Activated CD4-positive, alpha-beta T cell treated with anti-CD3 and anti-CD28 coated beads for 4 hours (primary cell): ENCODE measurements at regions not wholly inside any gene's neighbourhood (a gene's known extent, or its start where the extent isn't known, plus 50 kb on each side); places are given as distances from the start of the nearest gene placed in this dataset.
"Not testable (repeated sequence)": the region's sequence is repeated elsewhere in the genome, so short reads cannot be mapped to it uniquely, and the experiment has no call there.

ENCODE experiments used
- DNase-seq, 2 donors: peaks; one replicate each; pipeline ENCODE4 v3.0.0-alpha.2; 2020

DNA sequence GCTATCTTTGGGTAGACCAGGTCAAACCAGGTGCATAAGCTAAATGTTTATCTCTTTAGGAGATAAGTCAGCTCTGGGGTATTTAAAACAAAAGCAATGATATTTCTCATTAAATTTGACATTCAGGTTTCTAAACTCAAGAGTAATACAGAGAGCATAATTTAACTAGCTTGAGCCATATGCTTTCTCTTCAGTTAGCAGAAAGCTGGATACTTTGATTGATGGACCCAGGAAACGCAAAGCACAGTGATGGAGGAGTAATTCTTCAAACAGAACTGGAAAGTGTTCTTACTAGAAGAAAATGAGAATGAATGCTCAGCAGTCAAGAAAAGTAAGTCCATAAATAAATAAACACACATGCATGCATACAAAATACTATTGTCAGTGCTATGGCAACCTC, 885.7 kb upstream of the RAG2 start:
- no peak for DNase-seq

DNA sequence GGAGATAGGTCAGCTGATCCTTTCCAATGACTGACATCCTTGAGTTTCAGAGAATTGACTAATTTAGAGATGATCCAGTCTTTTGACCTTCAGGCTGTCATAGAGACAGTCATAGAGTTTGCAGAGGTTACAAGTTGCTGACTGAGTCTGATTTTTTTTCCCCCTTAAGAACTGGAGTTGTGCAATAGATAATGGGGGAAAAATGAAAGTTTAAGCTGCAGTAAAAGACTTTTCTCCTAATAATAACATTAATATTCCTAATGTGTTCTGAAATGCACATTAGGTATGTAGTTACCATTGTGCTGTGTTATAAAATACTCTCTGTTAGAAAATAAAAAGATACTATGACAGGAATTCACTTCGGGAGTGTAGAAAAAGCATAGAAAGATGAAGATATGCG, 876.9 kb upstream of the RAG2 start:
- no peak for DNase-seq

DNA sequence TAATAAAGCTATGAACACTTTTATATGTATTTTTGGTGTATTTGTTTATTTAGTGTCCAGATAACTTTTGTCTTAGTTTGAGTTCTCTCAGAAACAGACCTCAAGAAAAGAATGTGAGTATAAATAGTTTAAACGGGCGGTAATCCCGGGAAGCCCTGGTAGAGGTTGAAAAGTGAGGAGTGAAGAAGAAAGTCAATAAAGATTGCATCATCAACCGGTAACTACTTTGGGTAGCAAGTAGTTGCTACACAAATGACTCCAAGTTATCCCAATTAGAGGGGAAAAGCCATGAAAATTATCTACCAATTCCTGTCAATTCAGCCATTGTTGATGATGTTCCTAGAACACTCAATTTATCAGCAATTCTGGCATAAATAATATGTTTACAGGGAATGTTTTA, 870.3 kb upstream of the RAG2 start:
- DNase-seq: no peak

DNA sequence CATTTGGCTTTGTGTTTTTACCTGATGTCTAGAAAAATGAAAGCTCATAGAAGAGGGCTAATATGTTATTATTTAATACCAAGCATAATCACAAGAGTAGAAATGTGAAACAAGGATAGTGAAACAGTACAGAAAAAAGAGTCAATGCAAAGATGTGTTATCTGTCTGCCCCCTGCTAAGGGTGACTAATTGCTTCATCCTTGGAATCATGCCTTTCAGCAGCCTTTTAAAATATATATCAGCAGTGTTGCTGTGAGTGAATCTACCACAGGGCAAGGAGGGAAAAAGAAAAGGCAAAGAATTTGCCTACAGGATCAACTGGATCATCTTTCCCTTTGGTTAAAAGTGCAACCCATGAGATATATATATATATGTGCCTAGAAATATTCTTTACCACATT, 867.2 kb upstream of the RAG2 start:
- no peak for DNase-seq

DNA sequence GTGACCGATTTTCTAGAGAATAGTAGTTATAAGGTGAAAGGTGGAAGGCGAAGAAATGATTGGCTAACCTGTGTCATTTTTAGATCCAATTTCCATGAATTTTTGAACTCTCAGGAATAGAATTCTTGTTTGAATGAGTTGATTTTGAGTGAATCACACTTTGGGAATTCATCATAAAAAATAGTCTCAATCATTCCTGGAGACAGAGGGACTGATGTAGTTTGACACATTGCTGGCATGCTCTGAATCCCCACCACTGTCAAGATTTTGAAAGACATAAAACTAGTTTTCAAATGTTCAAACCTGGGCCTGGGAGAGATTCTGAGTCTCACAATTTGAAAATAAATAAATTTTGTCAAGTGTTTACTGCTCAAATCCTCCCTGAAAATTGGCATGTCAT, 861.4 kb upstream of the RAG2 start:
- DNase-seq: no peak

DNA sequence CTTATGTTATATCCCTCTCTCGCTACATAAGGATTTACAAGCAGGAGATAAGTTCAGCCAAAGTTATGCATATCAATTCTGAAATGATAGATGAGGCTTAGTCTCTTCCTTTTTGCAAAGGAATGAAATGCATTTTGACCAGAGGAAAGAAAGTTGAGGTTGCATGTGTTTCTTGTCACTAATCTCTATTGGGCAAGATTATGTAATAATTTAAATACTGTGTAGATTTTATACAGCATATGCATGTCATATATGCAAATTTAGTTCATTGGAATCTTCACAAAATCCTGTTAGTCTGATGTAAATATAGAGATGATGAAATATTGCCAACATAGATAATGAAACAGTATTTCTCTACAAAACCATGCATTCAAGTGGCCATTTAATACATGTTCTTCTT, 858.7 kb upstream of the RAG2 start:
- DNase-seq: no peak

DNA sequence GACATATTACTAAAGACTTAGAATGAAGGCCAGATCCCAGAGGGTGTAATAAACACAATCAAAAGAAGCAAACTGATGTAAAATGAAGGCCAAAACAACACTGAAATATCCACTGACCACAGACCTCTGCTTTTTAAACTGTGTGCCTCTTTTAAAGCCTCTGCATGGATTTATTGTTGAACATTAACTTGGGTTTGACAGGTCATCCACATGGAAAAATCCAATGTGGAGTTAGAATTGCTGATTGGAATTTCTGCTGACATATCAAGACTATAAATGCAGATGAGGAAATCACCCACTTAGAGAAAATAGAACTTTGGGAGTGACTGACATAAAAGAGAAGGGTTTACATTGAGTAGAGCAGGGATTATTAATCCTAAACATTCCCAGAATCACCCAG, 853.9 kb upstream of the RAG2 start:
- DNase-seq: no peak

DNA sequence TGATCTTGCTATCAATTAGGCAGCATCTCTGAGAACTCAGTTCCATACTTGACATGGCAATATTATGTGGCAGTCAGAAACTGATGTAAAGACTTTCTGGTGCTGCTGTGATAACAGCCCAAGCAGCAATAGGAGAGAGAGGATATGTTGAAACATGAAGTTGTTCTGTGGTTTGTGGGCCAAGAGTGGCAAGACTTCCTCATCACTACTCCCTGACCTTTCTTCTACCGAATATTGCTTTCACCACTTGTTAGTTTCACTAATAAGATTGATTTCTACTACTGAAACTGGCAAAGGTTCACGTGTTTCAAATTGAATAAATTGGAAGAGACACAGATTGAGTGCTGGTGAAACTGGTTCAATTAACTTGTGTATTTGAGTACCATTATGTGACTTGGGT, 852.6 kb upstream of the RAG2 start:
- no peak for DNase-seq

DNA sequence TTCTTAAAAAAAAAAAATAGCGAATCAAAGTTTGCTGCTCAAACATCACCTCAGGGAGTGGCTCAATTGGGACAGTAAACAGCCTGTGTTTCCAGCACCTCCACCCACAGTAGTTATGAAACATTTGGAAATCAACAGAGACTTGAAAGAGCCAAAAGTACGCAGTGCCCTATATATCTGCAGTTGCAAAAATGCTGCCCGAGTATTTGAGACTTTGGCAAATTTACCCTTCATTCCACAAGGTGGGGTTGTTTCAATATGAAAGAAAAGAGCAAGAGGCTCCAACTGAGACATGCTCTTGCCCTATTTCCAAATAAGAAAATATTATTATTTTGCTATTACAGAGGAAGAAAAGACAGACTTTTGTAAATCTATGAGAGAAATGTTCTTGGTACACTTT, 851.1 kb upstream of the RAG2 start:
- no peak for DNase-seq

DNA sequence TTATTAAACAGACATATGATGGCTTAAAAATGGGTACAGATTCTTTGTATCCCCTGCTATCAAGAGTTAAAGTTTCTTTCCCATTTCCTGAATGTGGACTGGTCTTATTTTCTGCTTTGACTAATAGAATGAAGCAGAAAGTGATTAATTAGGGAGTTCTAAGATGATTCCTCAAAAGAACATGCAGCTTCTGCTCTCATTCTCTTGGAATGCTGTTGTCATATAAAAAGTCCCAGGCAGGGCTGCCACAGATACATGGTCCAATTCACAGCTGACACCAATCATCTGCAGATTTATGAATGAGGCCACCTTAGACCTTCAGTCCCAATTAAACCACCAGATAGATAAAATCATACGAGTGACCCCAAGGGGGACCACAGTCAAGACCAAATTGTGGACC, 844.5 kb upstream of the RAG2 start:
- no peak for DNase-seq

DNA sequence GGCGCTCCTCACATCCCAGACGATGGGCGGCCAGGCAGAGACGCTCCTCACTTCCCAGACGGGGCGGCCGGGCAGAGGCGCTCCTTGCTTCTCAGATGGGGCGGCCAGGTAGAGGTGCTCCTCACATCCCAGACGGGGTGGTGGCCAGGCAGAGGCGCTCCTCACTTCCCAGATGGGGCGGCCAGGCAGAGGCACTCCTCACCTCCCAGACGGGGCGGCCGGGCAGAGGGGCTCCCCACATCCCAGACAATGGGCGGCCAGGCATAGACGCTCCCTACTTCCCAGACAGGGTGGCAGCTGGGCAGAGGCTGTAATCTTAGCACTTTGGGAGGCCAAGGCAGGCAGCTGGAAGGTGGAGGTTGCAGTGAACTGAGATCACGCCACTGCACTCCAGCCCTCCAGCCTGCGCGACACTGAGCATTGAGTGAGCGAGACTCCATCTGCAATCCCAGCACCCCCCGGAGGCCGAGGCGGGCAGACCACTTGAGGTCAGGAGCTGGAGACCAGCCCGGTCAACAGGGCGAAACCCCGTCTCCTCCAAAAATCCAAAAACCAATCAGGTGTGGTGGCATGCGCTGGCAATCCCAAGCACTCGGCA, 833.7 kb upstream of the RAG2 start:
- not testable (repeated sequence) for DNase-seq

DNA sequence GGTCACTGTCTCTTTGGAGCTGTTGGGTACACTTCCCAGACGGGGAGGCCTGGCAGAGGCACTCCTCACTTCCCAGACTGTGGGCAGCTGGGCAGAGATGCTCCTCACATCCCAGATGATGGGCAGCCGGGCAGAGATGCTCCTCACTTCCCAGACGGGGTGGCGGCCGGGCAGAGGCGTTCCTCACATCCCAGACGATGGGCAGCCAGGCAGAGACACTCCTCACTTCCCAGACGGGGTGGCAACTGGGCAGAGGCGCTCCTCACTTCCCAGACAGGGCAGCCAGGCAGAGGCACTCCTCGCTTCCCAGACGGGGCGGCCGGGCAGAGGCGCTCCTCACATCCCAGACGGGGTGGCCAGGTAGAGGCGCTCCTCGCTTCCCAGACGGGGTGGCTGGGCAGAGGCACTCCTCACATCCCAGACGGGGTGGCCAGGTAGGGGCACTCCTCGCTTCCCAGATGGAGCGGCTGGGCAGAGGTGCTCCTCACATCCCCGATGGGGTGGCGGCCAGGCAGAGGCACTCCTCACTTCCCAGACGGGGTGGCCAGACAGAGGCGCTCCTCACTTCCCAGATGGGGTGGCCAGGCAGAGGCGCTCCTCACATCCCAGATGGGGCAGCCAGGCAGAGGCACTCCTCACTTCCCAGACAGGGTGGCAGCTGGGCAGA, 833.1 kb upstream of the RAG2 start:
- not testable (repeated sequence) for DNase-seq

DNA sequence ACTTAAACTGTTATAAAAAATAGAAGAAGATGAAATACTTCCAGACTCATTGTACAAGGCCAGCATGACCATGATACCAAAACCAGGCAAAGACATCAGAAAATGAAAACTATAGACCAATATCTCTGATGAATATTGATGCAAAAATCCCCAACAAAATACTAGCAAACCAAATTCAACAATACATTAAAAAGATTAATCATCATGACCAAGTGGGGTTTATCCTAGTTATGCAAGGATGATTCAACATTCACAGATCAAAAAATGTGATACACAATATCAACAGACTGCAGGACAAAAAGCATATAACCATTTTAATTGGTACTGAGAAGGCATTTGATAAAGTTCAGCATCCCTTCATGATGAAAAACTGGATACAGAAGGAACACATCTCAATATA, 824.5 kb upstream of the RAG2 start:
- no peak for DNase-seq

DNA sequence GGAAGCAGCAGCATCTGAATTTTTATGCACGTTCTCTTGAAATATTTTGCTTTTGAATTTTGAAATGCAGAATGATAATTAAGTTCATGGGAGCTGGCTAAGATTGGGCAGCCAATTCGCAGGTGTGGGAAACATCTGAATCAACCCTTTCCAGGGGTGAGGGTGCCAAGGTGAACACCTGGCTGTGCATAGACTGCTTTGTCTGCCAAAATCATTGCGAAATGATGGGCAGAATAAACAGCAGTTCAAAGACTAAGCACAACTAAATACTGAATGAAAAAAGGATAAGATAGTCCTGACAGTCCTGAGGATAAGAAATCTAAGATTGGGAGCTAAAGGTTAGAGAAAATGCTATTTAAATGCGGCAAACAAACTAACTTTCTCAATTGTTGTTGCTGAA, 813.3 kb upstream of the RAG2 start:
- no peak for DNase-seq

DNA sequence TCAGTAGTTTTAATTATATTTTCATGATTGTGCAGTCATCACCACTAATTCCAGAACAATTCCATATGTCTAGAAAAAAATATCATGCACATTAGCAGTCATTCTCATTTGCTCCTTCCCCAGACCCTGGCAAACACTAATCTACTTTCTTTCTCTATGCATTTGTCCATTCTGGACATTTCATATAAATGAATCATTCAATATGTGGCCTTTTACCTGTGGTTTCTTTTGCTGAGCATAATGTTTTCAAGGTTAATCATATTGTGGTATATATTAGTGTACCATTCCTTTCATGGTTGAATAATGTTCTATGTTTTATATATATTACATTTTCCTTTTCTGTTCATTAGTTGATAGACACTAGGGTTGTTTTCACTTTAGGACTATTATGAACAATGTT, 811.1 kb upstream of the RAG2 start:
- DNase-seq: no peak

DNA sequence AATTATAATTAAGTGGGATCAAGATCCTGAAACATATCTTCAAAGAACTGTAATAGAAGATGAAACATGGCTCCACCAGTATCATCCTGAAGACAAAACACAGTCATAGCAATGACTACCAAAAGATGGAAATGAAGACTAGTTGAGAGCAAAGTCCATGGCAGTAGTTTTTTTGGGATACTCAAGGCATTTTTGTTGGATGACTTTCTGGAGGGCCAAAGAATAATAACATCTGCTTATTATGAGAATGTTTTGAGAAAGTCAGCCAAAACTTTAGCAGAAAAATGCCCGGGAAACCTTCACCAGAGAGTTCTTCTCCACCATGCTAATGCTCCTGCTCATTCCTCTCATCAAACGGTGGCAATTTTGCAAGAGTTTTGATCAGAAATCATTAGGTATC, 809.4 kb upstream of the RAG2 start:
- DNase-seq: no peak

DNA sequence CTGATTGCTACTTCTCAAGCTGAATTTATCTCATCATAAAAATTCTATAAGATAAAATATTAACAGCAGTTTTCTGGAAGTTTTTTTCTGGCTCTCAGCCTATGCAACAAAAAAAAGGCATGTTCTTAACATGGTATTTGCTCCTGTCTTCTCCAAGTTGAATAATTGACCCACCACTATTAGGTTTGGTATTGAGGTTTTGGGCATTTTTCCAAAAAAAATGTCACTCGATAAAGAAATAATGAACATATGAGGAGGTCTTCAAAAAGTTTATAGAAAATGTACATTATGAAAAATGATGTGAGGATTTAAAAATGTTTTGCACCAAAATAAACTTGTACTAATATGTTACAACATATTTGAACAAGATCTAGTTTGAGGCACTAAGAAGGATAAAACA, 808.6 kb upstream of the RAG2 start:
- DNase-seq: no peak

DNA sequence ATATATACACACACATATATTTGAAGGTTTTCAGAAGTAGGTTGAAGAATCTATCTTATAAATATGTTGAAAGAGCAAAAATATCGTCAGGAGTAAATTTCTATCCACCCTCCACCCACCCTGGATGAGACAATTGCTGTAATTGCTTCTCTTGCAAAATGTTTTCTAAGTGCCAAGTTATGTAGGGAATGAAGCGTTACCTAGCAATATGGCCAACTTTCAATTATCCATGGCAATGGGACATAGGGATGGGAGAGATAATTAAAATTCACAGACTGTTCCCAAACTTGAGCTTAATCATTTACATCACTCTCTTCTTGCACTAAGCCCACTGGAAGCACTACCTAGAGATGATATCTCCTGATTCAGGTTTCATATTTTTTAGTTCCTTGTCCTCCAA, 806.2 kb upstream of the RAG2 start:
- DNase-seq: no peak

DNA sequence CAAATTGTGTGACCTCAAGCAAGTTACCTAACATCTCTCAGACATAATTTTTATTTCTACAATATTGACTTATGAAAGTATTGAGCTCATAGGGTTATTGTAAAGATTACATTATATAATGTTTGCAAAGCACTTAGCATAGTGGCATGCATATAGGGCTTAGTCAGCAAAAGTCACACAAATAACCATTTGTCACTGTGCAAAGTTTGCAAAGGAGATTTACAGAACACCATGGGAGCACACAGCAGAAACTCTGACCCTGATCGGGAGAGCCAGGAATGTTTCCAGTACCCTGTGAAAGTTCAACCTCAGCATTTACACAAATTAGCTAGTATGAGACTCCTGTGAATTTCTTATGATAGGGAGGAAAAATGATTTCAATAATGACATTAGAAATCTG, 804.6 kb upstream of the RAG2 start:
- DNase-seq: no peak

DNA sequence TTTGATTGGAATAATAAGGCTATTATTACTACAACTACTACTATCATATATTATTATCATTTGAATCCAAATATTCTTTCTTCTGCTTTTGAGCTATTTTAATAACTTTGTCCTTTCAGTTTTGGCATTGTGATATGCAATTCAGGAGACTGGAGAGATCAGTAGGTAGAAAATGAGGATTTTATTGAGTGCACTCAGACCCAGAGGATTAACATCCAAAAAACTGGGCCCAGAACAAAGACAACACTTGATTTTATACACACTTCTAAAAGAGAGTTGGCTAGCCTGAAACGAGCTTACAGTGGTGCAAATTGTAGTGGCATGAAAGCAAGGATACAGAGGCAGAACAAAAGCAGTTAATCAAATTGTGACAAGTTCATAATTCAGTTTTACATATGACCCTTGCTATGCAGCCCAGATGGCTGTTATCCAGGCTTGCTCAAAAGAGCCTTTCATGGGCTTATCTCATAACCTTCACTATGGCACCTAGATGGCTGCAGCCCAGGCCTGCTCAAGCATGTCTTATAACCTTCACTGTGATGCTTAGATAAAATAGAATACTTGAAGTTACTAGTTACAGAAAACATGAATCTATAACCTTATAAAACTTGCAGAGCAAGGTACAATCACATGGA, 796.3 kb upstream of the RAG2 start:
- DNase-seq: no peak

DNA sequence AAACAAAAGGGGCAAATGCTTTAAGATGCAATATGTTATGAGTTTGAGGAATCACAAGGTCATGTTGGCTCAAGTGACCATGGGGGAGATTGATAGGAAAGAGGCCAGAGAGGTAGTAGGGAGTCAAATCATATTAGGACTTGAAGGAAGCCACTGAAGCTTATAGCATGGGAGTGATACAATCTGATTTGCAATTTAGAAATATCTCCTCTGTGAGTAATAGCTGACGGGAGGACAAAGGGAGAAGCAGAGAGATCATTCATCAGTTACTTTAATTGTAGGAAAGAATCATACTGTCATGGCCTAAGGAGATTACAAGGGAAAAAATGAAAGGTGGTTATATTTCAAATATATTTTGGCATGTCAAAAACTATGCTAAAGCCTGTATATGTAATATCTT, 793.6 kb upstream of the RAG2 start:
- no peak for DNase-seq

DNA sequence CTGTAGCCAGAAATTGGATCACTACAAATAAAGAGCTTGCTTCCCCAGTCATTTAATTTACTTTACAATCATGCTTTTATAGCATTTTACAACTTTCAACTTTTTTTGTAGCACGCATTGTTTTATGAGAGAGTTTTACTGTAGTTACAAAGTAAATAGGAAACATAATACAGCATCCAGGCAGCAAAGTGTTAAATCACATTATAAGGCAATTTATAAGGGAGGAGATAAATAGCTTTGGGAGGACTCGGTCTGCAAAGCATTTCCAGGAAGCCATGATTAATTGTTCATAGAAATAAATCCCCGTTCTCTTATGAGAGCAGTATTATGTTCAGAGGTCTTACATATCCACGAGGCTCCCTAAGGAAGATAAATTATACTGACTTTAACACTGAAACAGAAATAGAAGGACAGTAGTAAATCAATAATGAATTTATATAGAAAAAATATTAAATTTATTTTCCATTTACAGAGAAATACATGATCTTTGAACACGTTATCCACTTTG, 792.6 kb upstream of the RAG2 start:
- no peak for DNase-seq

DNA sequence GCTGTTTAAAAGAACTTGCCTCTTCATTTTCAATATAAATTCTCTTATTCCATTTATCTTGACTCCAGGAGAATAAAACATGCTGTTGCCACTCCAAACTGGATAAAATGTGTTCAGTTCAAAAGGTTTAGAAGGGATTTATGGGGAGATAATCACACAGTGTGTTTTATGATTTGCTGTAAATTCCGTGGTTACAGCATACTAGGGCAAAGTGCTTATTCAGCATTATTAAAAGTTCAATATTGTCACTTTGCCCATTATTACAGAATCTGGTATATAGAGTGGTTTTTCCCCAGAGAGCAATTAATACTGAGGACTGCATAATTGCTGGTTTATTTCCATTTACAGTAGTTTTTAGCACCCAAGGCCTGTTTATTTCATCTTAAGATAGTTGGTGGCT, 780.9 kb upstream of the RAG2 start:
- DNase-seq: no peak

DNA sequence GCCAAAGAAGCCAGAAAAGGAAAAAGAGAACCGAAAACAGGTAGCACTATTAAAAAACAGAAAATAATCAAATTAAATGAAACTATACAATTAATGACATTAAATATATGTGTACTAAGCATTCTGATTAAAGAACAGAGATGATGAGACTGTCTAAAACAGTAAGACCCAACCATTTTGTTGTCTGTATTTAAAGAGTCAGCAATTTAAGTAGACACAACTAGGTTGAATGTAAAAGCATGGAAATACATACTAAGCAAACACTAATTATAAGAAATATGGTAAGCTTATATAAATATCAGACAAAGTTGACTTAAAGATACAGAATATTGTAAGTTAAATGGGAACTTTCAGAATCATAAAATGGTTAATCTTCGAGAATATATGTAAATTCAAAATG, 774.6 kb upstream of the RAG2 start:
- no peak for DNase-seq
